Activated CD4-positive, alpha-beta memory T cell treated with anti-CD3 and anti-CD28 coated beads, Interleukin-2, amount 10 ng/mL, durations not matched to agents 7 days and 5 days (primary cell): ENCODE measurements at regions not wholly inside any gene's neighbourhood (a gene's known extent, or its start where the extent isn't known, plus 50 kb on each side); places are given as distances from the start of the nearest gene placed in this dataset.

ENCODE experiments used
- CTCF ChIA-PET: fragments of 350-600 bp; sonication (Branson Sonifier 250); formaldehyde crosslinking; loops from one replicate; lab custom pipeline; 2021; ENCODE audit warnings: antibody characterized with exemption, inconsistent platforms; lab: Charles Lee
- POLR2A ChIA-PET: fragments of 350-600 bp; sonication (Branson Sonifier 250); formaldehyde crosslinking; loops from one replicate; lab custom pipeline; 2021; ENCODE audit warnings: antibody characterized with exemption; lab: Charles Lee
- DNase-seq: peaks from one replicate; pipeline ENCODE4 v3.0.0-alpha.2; 2020
- H3K27ac Mint-ChIP-seq: one replicate; pipeline ENCODE4 v1.8.0; 2021; ENCODE audit warnings: mild to moderate bottlenecking, mixed read lengths
- H3K27me3 Mint-ChIP-seq: one replicate; pipeline ENCODE4 v1.8.0; 2021; ENCODE audit warnings: mixed read lengths
- H3K36me3 Mint-ChIP-seq: one replicate; pipeline ENCODE4 v1.8.0; 2021; ENCODE audit warnings: low read depth, mixed read lengths
- H3K4me1 Mint-ChIP-seq: one replicate; pipeline ENCODE4 v1.8.0; 2021; ENCODE audit warnings: mixed read lengths
- H3K4me3 Mint-ChIP-seq: one replicate; pipeline ENCODE4 v1.8.0; 2021; ENCODE audit warnings: mild to moderate bottlenecking, mixed read lengths
- H3K9me3 Mint-ChIP-seq: one replicate; pipeline ENCODE4 v1.8.0; 2021; ENCODE audit warnings: mixed read lengths

DNA sequence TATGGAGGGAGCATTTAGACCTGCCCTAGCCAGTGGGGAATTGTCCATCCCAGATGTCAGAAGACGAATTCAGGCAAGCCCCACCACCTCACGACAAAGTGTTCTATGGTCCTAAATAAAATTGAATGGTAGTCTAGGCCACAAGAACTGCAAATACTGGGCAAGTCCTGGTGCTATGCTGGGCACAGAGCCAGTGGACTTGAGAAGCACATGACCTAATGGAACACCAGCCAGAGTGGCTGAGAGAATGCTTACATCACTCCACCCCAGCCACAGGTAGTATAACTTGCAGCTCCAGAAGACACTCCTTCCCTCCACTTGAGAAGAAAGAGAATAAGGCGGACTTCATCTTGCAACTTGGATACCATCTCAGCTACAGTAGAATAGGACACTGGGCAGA is 567.3 kb upstream of the CXADR start:
- DNase-seq: no peak
- Mint-ChIP-seq H3K36me3 (no peaks in the 10 kb centered on the region), H3K4me3 (no peak overlapping the region), H3K27ac (no peak overlapping the region), H3K4me1 (no peaks in the 10 kb centered on the region), H3K27me3 (no peaks in the 10 kb centered on the region), H3K9me3 (peaks cover 19% of the 10 kb centered on the region)
- POLR2A ChIA-PET: no interaction called here
- CTCF ChIA-PET: no interaction called here

GRCh38 chr21:16956824-16957223 is 556.0 kb upstream of the CXADR start:
- no peaks in the 10 kb centered on the region for H3K4me1 Mint-ChIP-seq
- POLR2A ChIA-PET: no interaction called here

DNA sequence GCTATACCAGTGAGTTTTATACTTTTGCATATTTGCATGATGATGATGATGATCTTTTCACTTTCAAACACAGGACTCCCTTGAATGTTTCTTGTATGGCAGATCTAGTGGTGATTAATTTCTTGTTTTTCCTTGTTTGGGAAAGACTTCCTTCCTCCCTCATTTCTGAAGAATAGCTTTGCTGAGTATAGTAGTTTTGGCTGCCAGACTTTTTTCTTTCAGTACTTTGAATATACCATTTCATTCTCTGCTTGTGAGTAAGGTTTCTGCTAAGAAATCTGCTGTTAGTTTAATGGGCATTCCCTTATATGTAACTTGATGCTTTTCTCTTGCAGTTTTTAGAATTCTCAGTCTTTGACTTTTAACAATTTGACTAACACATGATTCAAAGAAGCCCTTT is 547.4 kb upstream of the CXADR start:
- DNase-seq: no peak
- Mint-ChIP-seq H3K27ac (no peak overlapping the region), H3K9me3 (peaks cover 11% of the 10 kb centered on the region), H3K4me1 (no peaks in the 10 kb centered on the region), H3K36me3 (no peaks in the 10 kb centered on the region), H3K27me3 (no peaks in the 10 kb centered on the region), H3K4me3 (no peak overlapping the region)
- CTCF ChIA-PET: no interaction called here
- POLR2A ChIA-PET: no interaction called here

More at GRCh38 chr21:16956824-16957223, 556.0 kb upstream of the CXADR start:
- H3K27ac Mint-ChIP-seq: no peak overlapping the region
- peaks cover 17% of the 10 kb centered on the region for H3K9me3 Mint-ChIP-seq
- H3K27me3 Mint-ChIP-seq: no peaks in the 10 kb centered on the region
- no peak overlapping the region for H3K4me3 Mint-ChIP-seq
- H3K36me3 Mint-ChIP-seq: no peaks in the 10 kb centered on the region
- DNase-seq: no peak
- CTCF ChIA-PET: no interaction called here

DNA sequence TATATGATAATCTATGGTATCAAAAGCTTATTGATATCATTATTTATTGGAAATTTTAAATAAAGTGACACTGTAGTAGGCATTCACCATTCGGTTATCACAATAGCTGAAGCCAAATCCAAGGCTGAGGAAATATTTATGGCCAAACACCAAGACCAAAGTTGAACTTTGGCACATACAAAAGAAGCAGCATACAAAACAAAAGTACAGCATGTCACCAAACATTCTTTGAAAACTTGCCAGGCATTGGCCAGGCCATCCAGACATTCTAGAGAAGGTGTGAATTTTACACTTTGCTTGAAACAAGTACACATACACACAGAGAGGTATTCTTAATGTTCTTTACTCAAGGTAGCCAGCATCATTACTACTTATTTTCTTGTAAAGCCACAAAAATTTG is 544.4 kb upstream of the CXADR start:
- Mint-ChIP-seq H3K4me3 (no peak overlapping the region), H3K27me3 (no peaks in the 10 kb centered on the region), H3K9me3 (peaks cover 13% of the 10 kb centered on the region), H3K4me1 (no peaks in the 10 kb centered on the region), H3K27ac (no peak overlapping the region), H3K36me3 (no peaks in the 10 kb centered on the region)
- POLR2A ChIA-PET: no interaction called here
- CTCF ChIA-PET: no interaction called here
- no peak for DNase-seq

GRCh38 chr21:16969636-16970035 is 543.2 kb upstream of the CXADR start:
- Mint-ChIP-seq H3K4me3 (no peak overlapping the region), H3K27me3 (no peaks in the 10 kb centered on the region), H3K36me3 (no peaks in the 10 kb centered on the region), H3K9me3 (peaks cover 13% of the 10 kb centered on the region), H3K27ac (no peak overlapping the region), H3K4me1 (no peaks in the 10 kb centered on the region)
- DNase-seq: no peak
- CTCF ChIA-PET: no interaction called here
- POLR2A ChIA-PET: no interaction called here

DNA sequence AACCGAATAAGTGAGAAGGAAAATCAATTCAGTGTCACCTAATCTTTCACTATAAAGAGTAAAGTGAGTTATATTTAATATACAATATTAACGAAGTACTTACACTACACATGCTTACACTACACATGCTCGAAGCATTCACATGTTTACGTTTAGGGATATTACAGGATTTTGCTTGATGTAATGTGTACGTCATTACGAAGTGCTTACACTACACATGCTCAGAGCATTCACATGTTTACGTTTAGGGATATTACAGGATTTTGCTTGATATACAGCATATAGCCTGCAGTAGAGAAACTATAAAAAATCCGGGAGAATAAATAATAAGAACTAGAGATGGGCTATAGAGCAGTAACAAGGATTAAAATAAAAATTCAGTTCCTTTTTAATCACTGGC is 538.8 kb upstream of the CXADR start:
- no peaks in the 10 kb centered on the region for H3K27me3 Mint-ChIP-seq
- no peak overlapping the region for H3K4me3 Mint-ChIP-seq
- no peaks in the 10 kb centered on the region for H3K36me3 Mint-ChIP-seq
- no peak overlapping the region for H3K27ac Mint-ChIP-seq
- DNase-seq: no peak
- H3K4me1 Mint-ChIP-seq: no peaks in the 10 kb centered on the region
- peaks cover 7% of the 10 kb centered on the region for H3K9me3 Mint-ChIP-seq
- ChIA-PET CTCF (no interaction called here), POLR2A (no interaction called here)

- ChIA-PET POLR2A (no interaction called here), CTCF (no interaction called here)
- Mint-ChIP-seq H3K9me3 (peaks cover 7% of the 10 kb centered on the region), H3K27ac (no peak overlapping the region), H3K4me1 (no peaks in the 10 kb centered on the region), H3K4me3 (no peak overlapping the region), H3K36me3 (no peaks in the 10 kb centered on the region), H3K27me3 (no peaks in the 10 kb centered on the region)
- no peak for DNase-seq
These were observed 536.6 kb upstream of the CXADR start for GRCh38 chr21:16976193-16976592.

- Mint-ChIP-seq H3K4me1 (no peaks in the 10 kb centered on the region), H3K4me3 (no peak overlapping the region), H3K27ac (no peak overlapping the region), H3K9me3 (peaks cover 5% of the 10 kb centered on the region), H3K27me3 (no peaks in the 10 kb centered on the region), H3K36me3 (no peaks in the 10 kb centered on the region)
- DNase-seq: no peak
- ChIA-PET CTCF (no interaction called here), POLR2A (no interaction called here)
These were observed 534.4 kb upstream of the CXADR start for GRCh38 chr21:16978309-16978895.

DNA sequence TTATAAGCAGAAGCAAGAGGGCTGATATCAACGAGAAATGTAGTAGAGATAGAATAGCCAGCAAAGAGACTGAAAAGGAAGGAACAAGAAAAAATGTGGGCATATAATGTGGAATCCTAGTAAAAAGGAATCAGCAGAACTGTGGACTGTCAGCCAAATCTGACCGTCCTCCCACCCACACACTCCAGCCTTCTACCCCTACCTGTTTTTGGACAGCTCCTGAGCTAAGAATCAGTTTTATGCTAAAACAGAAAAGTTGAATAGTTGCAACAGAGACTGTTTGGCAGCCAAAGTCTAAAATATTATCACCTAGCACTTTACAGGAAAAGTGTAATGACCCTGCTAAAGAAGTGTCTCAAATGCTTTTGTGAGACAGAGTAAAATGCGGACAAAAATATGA is 533.3 kb upstream of the CXADR start:
- ChIA-PET POLR2A (no interaction called here), CTCF (no interaction called here)
- no peak for DNase-seq
- Mint-ChIP-seq H3K4me1 (no peaks in the 10 kb centered on the region), H3K27me3 (no peaks in the 10 kb centered on the region), H3K4me3 (no peak overlapping the region), H3K36me3 (no peaks in the 10 kb centered on the region), H3K27ac (no peak overlapping the region), H3K9me3 (peaks cover 5% of the 10 kb centered on the region)

DNA sequence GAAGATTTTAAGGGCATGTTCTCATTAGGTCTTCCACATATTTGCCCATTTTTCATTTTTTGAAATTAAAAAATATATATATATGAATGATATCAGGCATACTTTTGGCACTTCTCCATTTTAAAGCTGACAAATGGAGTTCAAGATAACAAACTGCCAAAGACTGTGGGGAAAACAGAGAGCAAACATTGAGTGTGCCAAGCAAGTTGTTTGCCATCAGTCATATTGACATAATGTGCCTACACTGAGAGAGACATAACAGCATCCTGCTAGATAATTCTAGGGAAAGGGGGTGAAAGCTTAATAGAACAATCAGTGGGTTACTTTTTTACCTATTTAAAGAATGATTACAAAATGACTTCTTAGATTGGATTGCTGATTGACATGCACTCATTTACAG is 529.4 kb upstream of the CXADR start:
- H3K36me3 Mint-ChIP-seq: no peaks in the 10 kb centered on the region
- no peaks in the 10 kb centered on the region for H3K27me3 Mint-ChIP-seq
- DNase-seq: no peak
- no peaks in the 10 kb centered on the region for H3K4me1 Mint-ChIP-seq
- peaks cover 11% of the 10 kb centered on the region for H3K9me3 Mint-ChIP-seq
- no peak overlapping the region for H3K27ac Mint-ChIP-seq
- CTCF ChIA-PET: no interaction called here
- no peak overlapping the region for H3K4me3 Mint-ChIP-seq
- POLR2A ChIA-PET: no interaction called here

GRCh38 chr21:16992448-16992847 is 520.4 kb upstream of the CXADR start:
- ChIA-PET CTCF (no interaction called here), POLR2A (no interaction called here)
- H3K4me1 Mint-ChIP-seq: no peaks in the 10 kb centered on the region
- peaks cover 11% of the 10 kb centered on the region for H3K9me3 Mint-ChIP-seq
- no peaks in the 10 kb centered on the region for H3K36me3 Mint-ChIP-seq
- no peaks in the 10 kb centered on the region for H3K27me3 Mint-ChIP-seq
- DNase-seq: no peak
- no peak overlapping the region for H3K27ac Mint-ChIP-seq
- no peak overlapping the region for H3K4me3 Mint-ChIP-seq

DNA sequence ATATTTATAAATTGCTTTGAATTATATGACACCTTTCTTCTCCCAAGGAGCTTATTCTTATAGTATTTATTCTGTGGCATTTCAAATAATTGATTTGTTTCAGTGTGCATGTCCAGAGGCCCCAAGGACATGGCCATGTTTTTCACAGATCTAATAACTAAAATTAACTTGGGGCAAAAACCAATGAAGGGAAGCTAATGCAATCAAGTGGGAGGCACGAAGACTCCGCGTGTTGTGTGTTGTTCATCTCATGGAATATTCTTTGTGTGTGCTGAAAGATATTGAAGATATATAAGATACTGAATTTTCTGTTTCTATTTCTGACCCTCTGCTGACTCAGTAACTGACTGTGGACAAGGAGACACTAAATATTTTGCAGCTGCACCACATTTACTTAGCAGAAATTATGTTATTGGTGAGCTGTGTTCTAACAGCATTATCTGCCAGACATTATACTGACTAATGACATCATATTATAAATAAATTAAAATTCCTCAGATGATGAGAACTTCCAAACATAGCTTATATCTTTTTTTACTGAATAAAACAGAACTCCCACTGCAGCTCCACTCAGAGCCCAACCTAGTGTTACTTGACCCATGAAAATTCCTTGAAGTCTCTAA is 519.3 kb upstream of the CXADR start:
- Mint-ChIP-seq H3K4me3 (no peak overlapping the region), H3K9me3 (peaks cover 10% of the 10 kb centered on the region), H3K27me3 (no peaks in the 10 kb centered on the region), H3K36me3 (no peaks in the 10 kb centered on the region), H3K4me1 (no peaks in the 10 kb centered on the region), H3K27ac (no peak overlapping the region)
- no peak for DNase-seq
- ChIA-PET POLR2A (no interaction called here), CTCF (no interaction called here)

DNA sequence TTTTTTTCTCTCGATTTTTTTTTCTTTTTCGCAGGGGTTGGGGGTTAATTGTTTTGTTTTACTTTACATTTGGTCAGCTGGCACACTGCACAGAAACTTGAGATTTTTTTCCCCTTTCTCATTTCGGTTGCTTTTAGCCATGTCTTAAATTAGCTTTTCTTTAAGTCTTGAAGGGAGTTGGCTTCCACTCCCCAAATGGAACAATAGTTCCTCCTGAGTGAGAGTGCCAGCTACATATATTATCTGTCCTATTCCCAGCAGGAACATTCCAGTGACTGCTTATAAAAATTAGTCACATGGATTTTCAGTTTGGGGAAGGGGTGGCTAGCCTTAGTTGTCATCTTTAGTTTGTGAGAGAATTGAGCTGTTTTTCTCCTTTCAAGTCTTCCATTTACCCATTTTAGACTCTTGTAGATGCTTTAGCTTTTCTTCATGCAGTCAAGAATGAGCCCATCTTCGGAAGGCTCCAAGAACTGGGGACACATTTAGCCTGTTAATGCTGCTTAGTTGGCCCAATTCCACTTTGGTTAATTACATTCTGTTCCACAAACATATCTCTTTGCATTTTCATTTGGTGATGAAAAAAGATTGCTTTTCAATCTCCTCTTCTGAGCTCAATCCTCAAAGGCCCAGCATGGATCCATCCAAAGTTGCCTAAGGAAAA is 510.1 kb upstream of the CXADR start:
- H3K4me3 Mint-ChIP-seq: no peak overlapping the region
- no peaks in the 10 kb centered on the region for H3K36me3 Mint-ChIP-seq
- H3K27ac Mint-ChIP-seq: no peak overlapping the region
- DNase-seq: no peak
- H3K4me1 Mint-ChIP-seq: no peaks in the 10 kb centered on the region
- no peaks in the 10 kb centered on the region for H3K27me3 Mint-ChIP-seq
- H3K9me3 Mint-ChIP-seq: peaks cover 10% of the 10 kb centered on the region
- CTCF ChIA-PET: no interaction called here
- POLR2A ChIA-PET: no interaction called here

GRCh38 chr21:17003258-17003615 is 509.6 kb upstream of the CXADR start:
- Mint-ChIP-seq H3K4me1 (no peaks in the 10 kb centered on the region), H3K27me3 (no peaks in the 10 kb centered on the region), H3K36me3 (no peaks in the 10 kb centered on the region), H3K27ac (no peak overlapping the region), H3K4me3 (no peak overlapping the region), H3K9me3 (peaks cover 10% of the 10 kb centered on the region)
- ChIA-PET POLR2A (no interaction called here), CTCF (no interaction called here)
- DNase-seq: no peak
